Loucy (cell line): ENCODE measurements at regions not wholly inside any gene's neighbourhood (a gene's known extent, or its start where the extent isn't known, plus 50 kb on each side); places are given as distances from the start of the nearest gene placed in this dataset.
"Not testable (repeated sequence)": the region's sequence is repeated elsewhere in the genome, so short reads cannot be mapped to it uniquely, and the experiment has no call there.

Source experiments
- H2AFZ ChIP-seq: fragments of 200-600 bp; sonication (generic); 2 replicates; pipeline ENCODE4 v1.6.0; 2016; ENCODE audit warnings: antibody characterized with exemption, mild to moderate bottlenecking, low read length, moderate library complexity
- H3F3A ChIP-seq: fragments of 200-600 bp; 2 replicates; pipeline ENCODE4 v1.6.0; 2016; ENCODE audit warnings: antibody characterized with exemption, low read depth, mild to moderate bottlenecking
- H3K27me3 ChIP-seq: fragments of 200-600 bp; sonication (generic); 2 replicates; pipeline ENCODE4 v1.6.1; 2014; ENCODE audit warnings: low read length, mild to moderate bottlenecking; ENCODE audit not compliant: insufficient read depth, poor library complexity, severe bottlenecking
- H3K36me3 ChIP-seq: fragments of 200-600 bp; sonication (generic); 2 replicates; pipeline ENCODE4 v1.6.1; 2016; ENCODE audit warnings: low read length; ENCODE audit not compliant: insufficient read depth
- H3K4me1 ChIP-seq: fragments of 200-600 bp; sonication (generic); 2 replicates; pipeline ENCODE4 v1.5.1; 2014; ENCODE audit warnings: low read length, mild to moderate bottlenecking; ENCODE audit not compliant: insufficient read depth, poor library complexity, severe bottlenecking
- H3K4me2 ChIP-seq: fragments of 200-600 bp; sonication (generic); 2 replicates; pipeline ENCODE4 v1.6.0; 2014; ENCODE audit warnings: antibody characterized with exemption, low read length, low read depth, mild to moderate bottlenecking; ENCODE audit not compliant: poor library complexity, severe bottlenecking
- H3K4me3 ChIP-seq: fragments of 200-600 bp; sonication (generic); 2 replicates; pipeline ENCODE4 v1.5.1; 2014; ENCODE audit warnings: low read length, mild to moderate bottlenecking, mixed read lengths; ENCODE audit not compliant: poor library complexity, severe bottlenecking
- H3K79me2 ChIP-seq: fragments of 200-600 bp; sonication (generic); 2 replicates; pipeline ENCODE4 v1.6.1; 2014; ENCODE audit warnings: low read length; ENCODE audit not compliant: insufficient read depth
- H3K9ac ChIP-seq: fragments of 200-600 bp; sonication (generic); 2 replicates; pipeline ENCODE4 v1.6.0; 2014; ENCODE audit warnings: mild to moderate bottlenecking, low read depth, low read length, moderate library complexity; ENCODE audit not compliant: poor library complexity, severe bottlenecking
- H3K9me2 ChIP-seq: fragments of 200-600 bp; sonication (generic); replicated peaks from 2 replicates; pipeline ENCODE4 v1.6.1; 2016; ENCODE audit warnings: low read depth, low read length, mixed read lengths
- H3K9me3 ChIP-seq: fragments of 200-600 bp; sonication (generic); 2 replicates; pipeline ENCODE4 v1.6.1; 2014; ENCODE audit warnings: mild to moderate bottlenecking, antibody characterized with exemption, low read length, low read depth; ENCODE audit not compliant: insufficient read depth
- H4K20me1 ChIP-seq: fragments of 200-600 bp; sonication (generic); 2 replicates; pipeline ENCODE4 v1.6.0; 2014; ENCODE audit warnings: antibody characterized with exemption, low read length, mild to moderate bottlenecking; ENCODE audit not compliant: insufficient read depth, poor library complexity, severe bottlenecking
- CTCF ChIP-seq: fragments of 200-600 bp; sonication (generic); conservative IDR thresholded peaks from 2 replicates; pipeline ENCODE4 v1.5.1; 2014; ENCODE audit warnings: mild to moderate bottlenecking, antibody characterized with exemption, low read length
- EZH2phosphoT487 ChIP-seq: fragments of 200-600 bp; IDR thresholded peaks from 2 replicates; pipeline ENCODE4 v1.6.1; 2018; ENCODE audit warnings: antibody characterized with exemption, mild to moderate bottlenecking, moderate library complexity, borderline replicate concordance

- Histone ChIP-seq H3K9ac (peak overlapping the region; percentile 64), H3K4me3 (peak overlapping the region; percentile 48), H3K27me3 (no peaks in the 10 kb centered on the region)
Measured at GRCh38 chr14:106372870-106373652, 846.7 kb downstream of the TMEM121 start.

GRCh38 chr14:106373653-106374110 is 847.3 kb downstream of the TMEM121 start:
- H2AFZ ChIP-seq, H3K27me3 ChIP-seq, H3K79me2 ChIP-seq, H3K36me3 ChIP-seq, H3K9me3 ChIP-seq, H3K9me2 ChIP-seq, H4K20me1 ChIP-seq, H3F3A ChIP-seq: not testable (repeated sequence)
- peak overlapping the region; percentile 48 for H3K4me3 ChIP-seq
- peak; percentile 26; the same call in 1 of the 2 replicates for TF ChIP-seq CTCF
- H3K4me1 ChIP-seq, result peaks cover 34% of the 10 kb centered on the region
- H3K4me2 ChIP-seq, result peak overlapping the region; percentile 73
- H3K9ac ChIP-seq, result peak overlapping the region; percentile 64

More at GRCh38 chr14:106372870-106373652, 846.7 kb downstream of the TMEM121 start:
- Histone ChIP-seq H3F3A (no peaks in the 10 kb centered on the region), H3K79me2 (no peaks in the 10 kb centered on the region), H3K9me2 (no peaks in the 10 kb centered on the region), H3K36me3 (no peaks in the 10 kb centered on the region), H2AFZ (no peak overlapping the region), H4K20me1 (no peaks in the 10 kb centered on the region), H3K4me2 (peak overlapping the region; percentile 73), H3K9me3 (no peaks in the 10 kb centered on the region), H3K4me1 (peaks cover 34% of the 10 kb centered on the region)
- TF ChIP-seq EZH2phosphoT487 (no peak), CTCF (peak; percentile 86)

- Histone ChIP-seq H3K27me3 (no peaks in the 10 kb centered on the region), H2AFZ (no peak overlapping the region), H3K9me2 (no peaks in the 10 kb centered on the region), H3K9me3 (no peaks in the 10 kb centered on the region), H3F3A (no peaks in the 10 kb centered on the region), H3K9ac (no peak overlapping the region), H3K36me3 (no peaks in the 10 kb centered on the region), H3K79me2 (no peaks in the 10 kb centered on the region), H4K20me1 (no peaks in the 10 kb centered on the region), H3K4me3 (no peak overlapping the region), H3K4me2 (no peak overlapping the region), H3K4me1 (peaks cover 28% of the 10 kb centered on the region)
- TF ChIP-seq EZH2phosphoT487, result no peak
- no peak for TF ChIP-seq CTCF
Measured at GRCh38 chr14:106377432-106377831, 851.0 kb downstream of the TMEM121 start.
